ENCODE measurements at regions not wholly inside any gene's neighbourhood (a gene's known extent, or its start where the extent isn't known, plus 50 kb on each side); places are given as distances from the start of the nearest gene placed in this dataset.

DNA sequence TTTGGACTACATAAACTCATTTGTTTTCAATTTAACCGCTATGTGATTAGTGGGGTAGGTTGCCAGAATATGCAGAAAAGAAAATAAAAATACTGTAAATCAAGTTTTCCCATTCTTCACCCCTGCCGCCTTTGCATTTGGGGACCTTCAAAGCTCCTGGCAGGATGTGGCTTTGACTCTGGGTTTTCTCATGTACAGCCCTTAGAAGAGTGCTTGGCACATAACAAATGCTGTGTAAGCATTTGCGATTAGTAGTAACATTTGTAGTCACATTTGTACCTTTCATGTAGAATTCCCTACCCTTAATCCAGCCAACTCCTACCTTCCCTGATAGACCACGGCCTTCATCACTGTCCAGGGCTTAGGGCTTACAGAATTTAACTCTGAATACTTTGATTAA is 262.6 kb downstream of the MREG start:
- H3K9me2 ChIP-seq (ENCODE audit: low read depth, low read length), result no peaks in the 10 kb centered on the region
- no peak overlapping the region for H3K27ac ChIP-seq (ENCODE audit: low read depth, low read length, poor library complexity, severe bottlenecking)
- no peaks in the 10 kb centered on the region for H3F3A ChIP-seq (ENCODE audit: insufficient read depth, low read length)
- no peak for TF ChIP-seq EZH2 (IDR thresholded peaks at IDR 0.05; ENCODE audit: borderline replicate concordance, low read length)
- TF ChIP-seq, protein P1, sequence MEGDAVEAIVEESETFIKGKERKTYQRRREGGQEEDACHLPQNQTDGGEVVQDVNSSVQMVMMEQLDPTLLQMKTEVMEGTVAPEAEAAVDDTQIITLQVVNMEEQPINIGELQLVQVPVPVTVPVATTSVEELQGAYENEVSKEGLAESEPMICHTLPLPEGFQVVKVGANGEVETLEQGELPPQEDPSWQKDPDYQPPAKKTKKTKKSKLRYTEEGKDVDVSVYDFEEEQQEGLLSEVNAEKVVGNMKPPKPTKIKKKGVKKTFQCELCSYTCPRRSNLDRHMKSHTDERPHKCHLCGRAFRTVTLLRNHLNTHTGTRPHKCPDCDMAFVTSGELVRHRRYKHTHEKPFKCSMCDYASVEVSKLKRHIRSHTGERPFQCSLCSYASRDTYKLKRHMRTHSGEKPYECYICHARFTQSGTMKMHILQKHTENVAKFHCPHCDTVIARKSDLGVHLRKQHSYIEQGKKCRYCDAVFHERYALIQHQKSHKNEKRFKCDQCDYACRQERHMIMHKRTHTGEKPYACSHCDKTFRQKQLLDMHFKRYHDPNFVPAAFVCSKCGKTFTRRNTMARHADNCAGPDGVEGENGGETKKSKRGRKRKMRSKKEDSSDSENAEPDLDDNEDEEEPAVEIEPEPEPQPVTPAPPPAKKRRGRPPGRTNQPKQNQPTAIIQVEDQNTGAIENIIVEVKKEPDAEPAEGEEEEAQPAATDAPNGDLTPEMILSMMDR (IDR thresholded peaks at IDR 0.05; ENCODE audit: low read length), result no peak
- H3K4me3 ChIP-seq (ENCODE audit: low read depth, low read length, poor library complexity, severe bottlenecking), result no peak overlapping the region
- no peaks in the 10 kb centered on the region for H3K79me2 ChIP-seq (ENCODE audit: insufficient read depth, low read length)
- H3K4me2 ChIP-seq (ENCODE audit: low read length), result no peak overlapping the region
- no peaks in the 10 kb centered on the region for H4K20me1 ChIP-seq (ENCODE audit: insufficient read depth, low read length)
- no peak overlapping the region for H2AFZ ChIP-seq (ENCODE audit: low read length)
- no peaks in the 10 kb centered on the region for H3K4me1 ChIP-seq (ENCODE audit: insufficient read depth, low read length, severe bottlenecking)
- no peak overlapping the region for H3K9ac ChIP-seq (ENCODE audit: low read length)
- no peaks in the 10 kb centered on the region for H3K9me3 ChIP-seq (ENCODE audit: low read length)
- H3K27me3 ChIP-seq (ENCODE audit: insufficient read depth, low read length), result no peaks in the 10 kb centered on the region
- H3K36me3 ChIP-seq (ENCODE audit: insufficient read depth, low read length), result no peaks in the 10 kb centered on the region

DNA sequence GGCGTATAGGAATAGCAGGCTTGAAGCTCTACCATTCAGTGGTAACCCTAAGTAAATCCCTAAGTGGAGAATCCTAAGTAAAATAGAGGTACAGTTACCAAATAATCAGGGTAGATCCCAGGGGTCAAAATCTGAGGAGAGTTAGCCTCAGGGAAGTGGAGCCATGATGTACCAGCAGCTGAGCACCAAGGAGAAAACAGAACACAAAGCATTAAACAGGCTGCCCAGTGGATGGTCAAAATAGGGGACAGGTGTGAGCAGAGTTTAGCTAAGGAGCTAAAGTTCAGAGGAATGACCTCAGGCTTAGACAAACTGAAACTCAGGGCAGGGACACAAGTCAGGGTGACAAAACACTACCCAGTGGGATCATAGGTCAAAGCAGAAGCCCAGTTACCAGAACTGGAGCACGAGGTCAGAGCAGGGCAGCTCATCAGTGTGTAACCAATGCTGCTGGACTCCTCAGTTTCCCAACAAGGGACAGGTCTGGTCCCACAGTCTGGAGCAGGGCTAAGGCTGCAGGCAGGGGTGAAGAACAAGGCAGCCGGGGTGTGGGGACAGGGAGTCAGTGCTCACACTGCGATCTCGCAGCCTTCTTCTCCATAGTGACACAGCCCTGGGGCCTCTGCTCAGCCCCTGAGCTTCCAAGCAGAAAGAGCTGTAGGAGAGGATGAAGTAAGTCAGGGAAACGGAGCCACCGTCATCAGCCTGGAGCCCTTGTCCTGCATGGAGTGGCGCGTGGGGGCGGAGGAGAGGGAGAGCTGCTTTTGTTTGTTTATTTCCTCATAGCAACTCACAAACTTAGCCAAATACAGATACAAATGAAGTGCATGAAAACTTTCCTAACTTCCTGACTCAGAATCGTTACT is 264.0 kb downstream of the MREG start:
- no peak overlapping the region for H3K4me2 ChIP-seq (ENCODE audit: low read length)
- no peaks in the 10 kb centered on the region for H3K36me3 ChIP-seq (ENCODE audit: insufficient read depth, low read length)
- H3K9ac ChIP-seq (ENCODE audit: low read length), result no peak overlapping the region
- TF ChIP-seq EZH2 (IDR thresholded peaks at IDR 0.05; ENCODE audit: borderline replicate concordance, low read length), result no peak
- TF ChIP-seq, protein P1 (IDR thresholded peaks at IDR 0.05; ENCODE audit: low read length), result no peak
- no peak overlapping the region for H2AFZ ChIP-seq (ENCODE audit: low read length)
- no peaks in the 10 kb centered on the region for H3K4me1 ChIP-seq (ENCODE audit: insufficient read depth, low read length, severe bottlenecking)
- H3F3A ChIP-seq (ENCODE audit: insufficient read depth, low read length), result no peaks in the 10 kb centered on the region
- no peaks in the 10 kb centered on the region for H4K20me1 ChIP-seq (ENCODE audit: insufficient read depth, low read length)
- H3K9me3 ChIP-seq (ENCODE audit: low read length), result no peaks in the 10 kb centered on the region
- H3K27me3 ChIP-seq (ENCODE audit: insufficient read depth, low read length), result no peaks in the 10 kb centered on the region
- H3K9me2 ChIP-seq (ENCODE audit: low read depth, low read length), result no peaks in the 10 kb centered on the region
- no peak overlapping the region for H3K4me3 ChIP-seq (ENCODE audit: low read depth, low read length, poor library complexity, severe bottlenecking)
- H3K79me2 ChIP-seq (ENCODE audit: insufficient read depth, low read length), result no peaks in the 10 kb centered on the region
- H3K27ac ChIP-seq (ENCODE audit: low read depth, low read length, poor library complexity, severe bottlenecking), result no peak overlapping the region

DNA sequence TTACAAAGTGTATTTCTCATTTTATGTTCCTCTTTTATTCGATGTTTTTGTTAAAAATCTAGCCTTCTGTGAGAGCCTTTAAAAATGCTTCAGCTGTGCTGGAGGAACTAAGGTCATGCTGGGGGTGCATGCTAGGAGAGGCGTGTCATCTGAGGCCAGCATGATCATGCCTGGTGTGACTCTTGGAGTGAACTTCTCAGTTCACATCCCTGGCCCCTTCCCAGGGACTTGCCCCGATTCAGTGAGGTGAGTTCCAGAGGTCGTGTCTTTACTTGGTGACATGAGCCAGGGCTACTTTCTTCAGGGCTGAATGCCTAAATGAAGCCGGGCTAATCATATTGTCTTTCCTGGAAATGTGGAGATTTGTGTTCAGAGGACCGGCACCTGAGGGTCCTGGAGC is 264.9 kb downstream of the MREG start:
- no peaks in the 10 kb centered on the region for H3F3A ChIP-seq (ENCODE audit: insufficient read depth, low read length)
- H2AFZ ChIP-seq (ENCODE audit: low read length), result no peak overlapping the region
- H3K4me2 ChIP-seq (ENCODE audit: low read length), result no peak overlapping the region
- no peaks in the 10 kb centered on the region for H3K9me2 ChIP-seq (ENCODE audit: low read depth, low read length)
- H3K27me3 ChIP-seq (ENCODE audit: insufficient read depth, low read length), result no peaks in the 10 kb centered on the region
- H3K4me3 ChIP-seq (ENCODE audit: low read depth, low read length, poor library complexity, severe bottlenecking), result no peak overlapping the region
- H3K27ac ChIP-seq (ENCODE audit: low read depth, low read length, poor library complexity, severe bottlenecking), result no peak overlapping the region
- no peaks in the 10 kb centered on the region for H3K4me1 ChIP-seq (ENCODE audit: insufficient read depth, low read length, severe bottlenecking)
- no peaks in the 10 kb centered on the region for H3K9me3 ChIP-seq (ENCODE audit: low read length)
- TF ChIP-seq EZH2 (IDR thresholded peaks at IDR 0.05; ENCODE audit: borderline replicate concordance, low read length), result no peak
- TF ChIP-seq, protein P1 (IDR thresholded peaks at IDR 0.05; ENCODE audit: low read length), result no peak
- no peaks in the 10 kb centered on the region for H3K79me2 ChIP-seq (ENCODE audit: insufficient read depth, low read length)
- no peaks in the 10 kb centered on the region for H3K36me3 ChIP-seq (ENCODE audit: insufficient read depth, low read length)
- H4K20me1 ChIP-seq (ENCODE audit: insufficient read depth, low read length), result no peaks in the 10 kb centered on the region
- no peak overlapping the region for H3K9ac ChIP-seq (ENCODE audit: low read length)
